ENCODE measurements at regions not wholly inside any gene's neighbourhood (a gene's known extent, or its start where the extent isn't known, plus 50 kb on each side); places are given as distances from the start of the nearest gene placed in this dataset.
A peak's percentile ranks its signal among the peaks of the same experiment; 100 is the strongest.

- ATAC-seq, result no peak
- Mint-ChIP-seq H3K4me3 (no peak overlapping the region), H3K36me3 (no peaks in the 10 kb centered on the region), H3K27ac (no peak overlapping the region), H3K27me3 (peaks cover 0 to 16% (median 0%) of the 10 kb centered on the region in 5 donors), H3K9me3 (peaks cover 0 to 3% (median 2%) of the 10 kb centered on the region in 11 donors), H3K4me1 (no peaks in the 10 kb centered on the region)
- Histone ChIP-seq H3K36me3 (ENCODE audit: control insufficient read depth in 2 of 3, insufficient read depth in 3 of 3, low read length in 3 of 3) (no peaks in the 10 kb centered on the region), H3K27me3 (ENCODE audit: control insufficient read depth in 2 of 2, insufficient read depth in 2 of 2, low read length in 2 of 2) (no peaks in the 10 kb centered on the region), H3K4me1 (ENCODE audit: control insufficient read depth in 2 of 2, insufficient read depth in 2 of 2, low read length in 2 of 2) (no peaks in the 10 kb centered on the region), H3K27ac (ENCODE audit: low read depth, low read length) (no peak overlapping the region), H3K9me3 (ENCODE audit: control insufficient read depth in 2 of 3, low read length in 3 of 3) (no peaks in the 10 kb centered on the region), H3K4me3 (ENCODE audit: low read length) (no peak overlapping the region)
- POLR2A ChIA-PET, result no interaction called here
- intact Hi-C loops (cut with micrococcal nuclease), result no loop called here
- DNase-seq, result no peak
- CTCF ChIA-PET, result no interaction called here
Observed at GRCh38 chr11:27869701-27870100, 169.4 kb upstream of the BDNF start.

GRCh38 chr11:27868709-27869108 is 168.5 kb upstream of the BDNF start:
- H3K9me3 ChIP-seq (ENCODE audit: control insufficient read depth in 2 of 3, low read length in 3 of 3), result no peaks in the 10 kb centered on the region
- H3K4me3 ChIP-seq (ENCODE audit: low read length), result no peak overlapping the region
- Mint-ChIP-seq H3K27ac (no peak overlapping the region), H3K27me3 (peaks cover 0 to 16% (median 0%) of the 10 kb centered on the region in 5 donors), H3K36me3 (no peaks in the 10 kb centered on the region), H3K4me3 (no peak overlapping the region), H3K4me1 (no peaks in the 10 kb centered on the region), H3K9me3 (peaks cover 0 to 3% (median 2%) of the 10 kb centered on the region in 11 donors)
- DNase-seq (no peak), ATAC-seq (no peak)
- H3K4me1 ChIP-seq (ENCODE audit: control insufficient read depth in 2 of 2, insufficient read depth in 2 of 2, low read length in 2 of 2), result no peaks in the 10 kb centered on the region
- H3K27me3 ChIP-seq (ENCODE audit: control insufficient read depth in 2 of 2, insufficient read depth in 2 of 2, low read length in 2 of 2), result no peaks in the 10 kb centered on the region
- ChIA-PET CTCF (no interaction called here), POLR2A (no interaction called here)
- intact Hi-C loops (cut with micrococcal nuclease), result no loop called here
- no peaks in the 10 kb centered on the region for H3K36me3 ChIP-seq (ENCODE audit: control insufficient read depth in 2 of 3, insufficient read depth in 3 of 3, low read length in 3 of 3)
- no peak overlapping the region for H3K27ac ChIP-seq (ENCODE audit: low read depth, low read length)

- H3K36me3 ChIP-seq (ENCODE audit: control insufficient read depth in 2 of 3, insufficient read depth in 3 of 3, low read length in 3 of 3), result no peaks in the 10 kb centered on the region
- intact Hi-C loops (cut with micrococcal nuclease), result no loop called here
- Mint-ChIP-seq H3K27ac (no peak overlapping the region), H3K4me3 (no peak overlapping the region), H3K4me1 (no peaks in the 10 kb centered on the region), H3K27me3 (peaks cover 0 to 17% (median 0%) of the 10 kb centered on the region in 5 donors), H3K36me3 (no peaks in the 10 kb centered on the region), H3K9me3 (peaks cover 0 to 3% (median 2%) of the 10 kb centered on the region in 11 donors)
- ATAC-seq (no peak), DNase-seq (no peak)
- no peak overlapping the region for H3K4me3 ChIP-seq (ENCODE audit: low read length)
- no peak overlapping the region for H3K27ac ChIP-seq (ENCODE audit: low read depth, low read length)
- H3K27me3 ChIP-seq (ENCODE audit: control insufficient read depth in 2 of 2, insufficient read depth in 2 of 2, low read length in 2 of 2), result no peaks in the 10 kb centered on the region
- no peaks in the 10 kb centered on the region for H3K9me3 ChIP-seq (ENCODE audit: control insufficient read depth in 2 of 3, low read length in 3 of 3)
- H3K4me1 ChIP-seq (ENCODE audit: control insufficient read depth in 2 of 2, insufficient read depth in 2 of 2, low read length in 2 of 2), result no peaks in the 10 kb centered on the region
- POLR2A ChIA-PET, result no interaction called here
- CTCF ChIA-PET, result no interaction called here
Observed at GRCh38 chr11:27868226-27868625, 168.0 kb upstream of the BDNF start.

- Histone ChIP-seq H3K4me3 (ENCODE audit: low read length) (no peak overlapping the region), H3K27me3 (ENCODE audit: control insufficient read depth in 2 of 2, insufficient read depth in 2 of 2, low read length in 2 of 2) (no peaks in the 10 kb centered on the region), H3K9me3 (ENCODE audit: control insufficient read depth in 2 of 3, low read length in 3 of 3) (no peaks in the 10 kb centered on the region), H3K4me1 (ENCODE audit: control insufficient read depth in 2 of 2, insufficient read depth in 2 of 2, low read length in 2 of 2) (no peaks in the 10 kb centered on the region), H3K27ac (ENCODE audit: low read depth, low read length) (no peak overlapping the region), H3K36me3 (ENCODE audit: control insufficient read depth in 2 of 3, insufficient read depth in 3 of 3, low read length in 3 of 3) (no peaks in the 10 kb centered on the region)
- no peak overlapping the region for H3K4me3 Mint-ChIP-seq
- no peaks in the 10 kb centered on the region for H3K36me3 Mint-ChIP-seq
- POLR2A ChIA-PET, result no interaction called here
- CTCF ChIA-PET, result no interaction called here
- peak overlapping the region in 1 of 9 donors; percentile 65 for H3K27ac Mint-ChIP-seq
- ATAC-seq, result no peak
- no peaks in the 10 kb centered on the region for H3K4me1 Mint-ChIP-seq
- peaks cover 0 to 4% (median 0%) of the 10 kb centered on the region in 11 donors for H3K9me3 Mint-ChIP-seq
- H3K27me3 Mint-ChIP-seq, result peaks cover 0 to 16% (median 0%) of the 10 kb centered on the region in 5 donors
- intact Hi-C loops (cut with micrococcal nuclease), result no loop called here
- DNase-seq, result no peak
Observed at GRCh38 chr11:27865105-27865504, 164.8 kb upstream of the BDNF start.

- ATAC-seq (no peak), DNase-seq (no peak)
- Mint-ChIP-seq H3K4me3 (no peak overlapping the region), H3K36me3 (no peaks in the 10 kb centered on the region), H3K9me3 (peaks cover 0 to 6% (median 0%) of the 10 kb centered on the region in 11 donors), H3K27me3 (peaks cover 0 to 16% (median 0%) of the 10 kb centered on the region in 5 donors), H3K4me1 (no peaks in the 10 kb centered on the region), H3K27ac (no peak overlapping the region)
- no peak overlapping the region for H3K4me3 ChIP-seq (ENCODE audit: low read length)
- no peak overlapping the region for H3K27ac ChIP-seq (ENCODE audit: low read depth, low read length)
- intact Hi-C loops (cut with micrococcal nuclease), result no loop called here
- ChIA-PET CTCF (no interaction called here), POLR2A (no interaction called here)
- H3K36me3 ChIP-seq (ENCODE audit: control insufficient read depth in 2 of 3, insufficient read depth in 3 of 3, low read length in 3 of 3), result no peaks in the 10 kb centered on the region
- no peaks in the 10 kb centered on the region for H3K9me3 ChIP-seq (ENCODE audit: control insufficient read depth in 2 of 3, low read length in 3 of 3)
- H3K27me3 ChIP-seq (ENCODE audit: control insufficient read depth in 2 of 2, insufficient read depth in 2 of 2, low read length in 2 of 2), result no peaks in the 10 kb centered on the region
- H3K4me1 ChIP-seq (ENCODE audit: control insufficient read depth in 2 of 2, insufficient read depth in 2 of 2, low read length in 2 of 2), result no peaks in the 10 kb centered on the region
Observed at GRCh38 chr11:27864611-27865010, 164.4 kb upstream of the BDNF start.

GRCh38 chr11:27864091-27864491 is 163.8 kb upstream of the BDNF start:
- Histone ChIP-seq H3K27ac (ENCODE audit: low read depth, low read length) (no peak overlapping the region), H3K9me3 (ENCODE audit: control insufficient read depth in 2 of 3, low read length in 3 of 3) (no peaks in the 10 kb centered on the region), H3K36me3 (ENCODE audit: control insufficient read depth in 2 of 3, insufficient read depth in 3 of 3, low read length in 3 of 3) (no peaks in the 10 kb centered on the region), H3K4me1 (ENCODE audit: control insufficient read depth in 2 of 2, insufficient read depth in 2 of 2, low read length in 2 of 2) (no peaks in the 10 kb centered on the region), H3K4me3 (ENCODE audit: low read length) (no peak overlapping the region), H3K27me3 (ENCODE audit: control insufficient read depth in 2 of 2, insufficient read depth in 2 of 2, low read length in 2 of 2) (no peaks in the 10 kb centered on the region)
- intact Hi-C loops (cut with micrococcal nuclease), result no loop called here
- DNase-seq (no peak), ATAC-seq (no peak)
- H3K4me3 Mint-ChIP-seq, result no peak overlapping the region
- H3K36me3 Mint-ChIP-seq, result no peaks in the 10 kb centered on the region
- peaks cover 0 to 16% (median 0%) of the 10 kb centered on the region in 5 donors for H3K27me3 Mint-ChIP-seq
- CTCF ChIA-PET, result no interaction called here
- POLR2A ChIA-PET, result no interaction called here
- peaks cover 0 to 6% (median 0%) of the 10 kb centered on the region in 11 donors for H3K9me3 Mint-ChIP-seq
- no peak overlapping the region for H3K27ac Mint-ChIP-seq
- no peaks in the 10 kb centered on the region for H3K4me1 Mint-ChIP-seq

GRCh38 chr11:27863637-27864036 is 163.4 kb upstream of the BDNF start:
- DNase-seq (no peak), ATAC-seq (no peak)
- Mint-ChIP-seq H3K36me3 (no peaks in the 10 kb centered on the region), H3K27me3 (peaks cover 0 to 15% (median 0%) of the 10 kb centered on the region in 5 donors), H3K4me3 (no peak overlapping the region), H3K4me1 (no peaks in the 10 kb centered on the region), H3K9me3 (peaks cover 0 to 6% (median 0%) of the 10 kb centered on the region in 11 donors), H3K27ac (no peak overlapping the region)
- Histone ChIP-seq H3K27me3 (ENCODE audit: control insufficient read depth in 2 of 2, insufficient read depth in 2 of 2, low read length in 2 of 2) (no peaks in the 10 kb centered on the region), H3K36me3 (ENCODE audit: control insufficient read depth in 2 of 3, insufficient read depth in 3 of 3, low read length in 3 of 3) (no peaks in the 10 kb centered on the region), H3K4me1 (ENCODE audit: control insufficient read depth in 2 of 2, insufficient read depth in 2 of 2, low read length in 2 of 2) (no peaks in the 10 kb centered on the region), H3K4me3 (ENCODE audit: low read length) (no peak overlapping the region), H3K27ac (ENCODE audit: low read depth, low read length) (no peak overlapping the region), H3K9me3 (ENCODE audit: control insufficient read depth in 2 of 3, low read length in 3 of 3) (no peaks in the 10 kb centered on the region)
- CTCF ChIA-PET, result no interaction called here
- POLR2A ChIA-PET, result no interaction called here
- intact Hi-C loops (cut with micrococcal nuclease), result no loop called here

Data from naive thymus-derived CD4-positive, alpha-beta T cell (primary cell).